ENCODE measurements at regions not wholly inside any gene's neighbourhood (a gene's known extent, or its start where the extent isn't known, plus 50 kb on each side); places are given as distances from the start of the nearest gene placed in this dataset.

- H3K27me3 ChIP-seq (replicated peaks; ENCODE audit: insufficient read depth), result no peaks in the 10 kb centered on the region
- H3K36me3 ChIP-seq, result no peaks in the 10 kb centered on the region
- intact Hi-C loops (cut with DNase I), result no loop called here
- no peak overlapping the region for H3K27ac ChIP-seq
- no peaks in the 10 kb centered on the region for H3K4me1 ChIP-seq (replicated peaks)
- no peak overlapping the region for H3K4me3 ChIP-seq
- TF ChIP-seq, protein P1, sequence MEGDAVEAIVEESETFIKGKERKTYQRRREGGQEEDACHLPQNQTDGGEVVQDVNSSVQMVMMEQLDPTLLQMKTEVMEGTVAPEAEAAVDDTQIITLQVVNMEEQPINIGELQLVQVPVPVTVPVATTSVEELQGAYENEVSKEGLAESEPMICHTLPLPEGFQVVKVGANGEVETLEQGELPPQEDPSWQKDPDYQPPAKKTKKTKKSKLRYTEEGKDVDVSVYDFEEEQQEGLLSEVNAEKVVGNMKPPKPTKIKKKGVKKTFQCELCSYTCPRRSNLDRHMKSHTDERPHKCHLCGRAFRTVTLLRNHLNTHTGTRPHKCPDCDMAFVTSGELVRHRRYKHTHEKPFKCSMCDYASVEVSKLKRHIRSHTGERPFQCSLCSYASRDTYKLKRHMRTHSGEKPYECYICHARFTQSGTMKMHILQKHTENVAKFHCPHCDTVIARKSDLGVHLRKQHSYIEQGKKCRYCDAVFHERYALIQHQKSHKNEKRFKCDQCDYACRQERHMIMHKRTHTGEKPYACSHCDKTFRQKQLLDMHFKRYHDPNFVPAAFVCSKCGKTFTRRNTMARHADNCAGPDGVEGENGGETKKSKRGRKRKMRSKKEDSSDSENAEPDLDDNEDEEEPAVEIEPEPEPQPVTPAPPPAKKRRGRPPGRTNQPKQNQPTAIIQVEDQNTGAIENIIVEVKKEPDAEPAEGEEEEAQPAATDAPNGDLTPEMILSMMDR (IDR thresholded peaks at IDR 0.05), result no peak
- no peak for TF ChIP-seq POLR2AphosphoS5 (IDR thresholded peaks at IDR 0.05)
- no peak for TF ChIP-seq POLR2A (IDR thresholded peaks at IDR 0.05)
- no peaks in the 10 kb centered on the region for H3K9me3 ChIP-seq
- 36% methylated on average over 3 of the region's 3 CpGs for WGBS
- DNase-seq (ENCODE audit: low spot score), result no peak
Observed at GRCh38 chr3:30167541-30168011, 438.8 kb upstream of the TGFBR2 start.

DNA sequence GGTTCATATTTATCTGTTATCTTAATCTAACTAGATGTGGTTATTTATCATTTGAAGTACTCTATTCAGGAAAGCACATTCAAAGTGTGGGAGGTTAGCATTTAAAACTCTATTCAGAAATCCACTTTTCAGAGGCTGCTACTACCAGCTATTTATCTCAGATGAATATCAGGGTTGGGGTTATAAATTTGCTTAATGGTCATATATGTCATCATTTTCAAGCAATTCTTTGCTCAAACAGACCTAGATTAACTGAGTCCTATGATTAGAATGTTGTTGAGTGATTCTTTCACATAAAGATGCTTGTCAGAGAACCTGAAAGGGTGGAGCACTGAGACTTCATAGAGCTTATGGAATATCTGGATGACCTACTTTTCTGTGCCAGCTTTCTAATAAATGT is 436.9 kb upstream of the TGFBR2 start:
- H3K4me1 ChIP-seq (replicated peaks), result no peaks in the 10 kb centered on the region
- intact Hi-C loops (cut with DNase I), result no loop called here
- H3K9me3 ChIP-seq, result no peaks in the 10 kb centered on the region
- DNase-seq (ENCODE audit: low spot score), result no peak
- TF ChIP-seq POLR2AphosphoS5 (IDR thresholded peaks at IDR 0.05) (no peak), POLR2A (IDR thresholded peaks at IDR 0.05) (no peak)
- TF ChIP-seq, protein P1 (IDR thresholded peaks at IDR 0.05), result no peak
- H3K4me3 ChIP-seq, result no peak overlapping the region
- H3K27ac ChIP-seq, result no peak overlapping the region
- no peaks in the 10 kb centered on the region for H3K27me3 ChIP-seq (replicated peaks; ENCODE audit: insufficient read depth)
- no peaks in the 10 kb centered on the region for H3K36me3 ChIP-seq

DNA sequence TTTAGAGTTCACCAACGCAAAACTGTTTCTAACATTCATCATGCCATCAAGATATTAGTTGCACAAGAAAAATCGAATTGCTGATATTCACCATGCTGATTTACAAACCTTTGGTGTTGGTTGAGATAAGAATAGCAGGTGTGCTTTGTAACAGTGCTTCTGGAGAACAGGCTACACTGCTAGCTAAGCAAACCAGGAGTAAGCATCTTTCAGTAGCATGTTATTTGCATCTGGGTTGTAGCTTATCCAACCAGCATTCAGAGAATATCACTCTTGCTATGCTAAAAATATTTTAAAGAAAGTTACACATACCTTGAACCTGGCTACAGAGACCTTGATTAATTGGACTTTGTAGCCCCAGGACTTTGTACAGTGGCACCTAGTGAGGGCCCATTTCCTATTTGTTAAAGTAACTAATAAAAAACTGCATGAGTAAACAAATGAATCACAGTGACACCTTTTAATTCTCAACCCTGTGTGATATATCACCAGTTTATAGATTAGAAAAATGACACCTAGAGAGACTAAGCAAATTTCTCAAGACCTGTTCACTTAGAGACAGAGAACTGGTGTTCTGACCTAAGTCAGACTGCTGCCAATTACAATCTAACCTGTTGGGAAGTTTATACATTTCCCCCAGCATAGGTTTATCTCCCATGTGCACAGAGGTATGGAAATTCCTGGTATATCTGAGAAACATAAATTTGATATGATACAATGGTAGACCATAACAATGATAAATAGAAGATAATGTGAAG is 435.5 kb upstream of the TGFBR2 start:
- Histone ChIP-seq H3K4me1 (replicated peaks) (no peaks in the 10 kb centered on the region), H3K9me3 (no peaks in the 10 kb centered on the region), H3K36me3 (no peaks in the 10 kb centered on the region), H3K27ac (no peak overlapping the region), H3K4me3 (no peak overlapping the region), H3K27me3 (replicated peaks; ENCODE audit: insufficient read depth) (no peaks in the 10 kb centered on the region)
- intact Hi-C loops (cut with DNase I), result no loop called here
- WGBS, result 81% methylated on average over 2 of the region's 2 CpGs
- no peak for DNase-seq (ENCODE audit: low spot score)
- TF ChIP-seq, protein P1 (IDR thresholded peaks at IDR 0.05), result no peak
- TF ChIP-seq POLR2A (IDR thresholded peaks at IDR 0.05) (no peak), POLR2AphosphoS5 (IDR thresholded peaks at IDR 0.05) (no peak)

GRCh38 chr3:30174357-30174756 is 432.0 kb upstream of the TGFBR2 start:
- Histone ChIP-seq H3K27me3 (replicated peaks; ENCODE audit: insufficient read depth) (no peaks in the 10 kb centered on the region), H3K9me3 (no peaks in the 10 kb centered on the region), H3K4me3 (no peak overlapping the region), H3K4me1 (replicated peaks) (no peaks in the 10 kb centered on the region), H3K27ac (no peak overlapping the region), H3K36me3 (no peaks in the 10 kb centered on the region)
- intact Hi-C loops (cut with DNase I), result no loop called here
- DNase-seq (ENCODE audit: low spot score), result no peak
- TF ChIP-seq POLR2A (IDR thresholded peaks at IDR 0.05), result no peak

DNA sequence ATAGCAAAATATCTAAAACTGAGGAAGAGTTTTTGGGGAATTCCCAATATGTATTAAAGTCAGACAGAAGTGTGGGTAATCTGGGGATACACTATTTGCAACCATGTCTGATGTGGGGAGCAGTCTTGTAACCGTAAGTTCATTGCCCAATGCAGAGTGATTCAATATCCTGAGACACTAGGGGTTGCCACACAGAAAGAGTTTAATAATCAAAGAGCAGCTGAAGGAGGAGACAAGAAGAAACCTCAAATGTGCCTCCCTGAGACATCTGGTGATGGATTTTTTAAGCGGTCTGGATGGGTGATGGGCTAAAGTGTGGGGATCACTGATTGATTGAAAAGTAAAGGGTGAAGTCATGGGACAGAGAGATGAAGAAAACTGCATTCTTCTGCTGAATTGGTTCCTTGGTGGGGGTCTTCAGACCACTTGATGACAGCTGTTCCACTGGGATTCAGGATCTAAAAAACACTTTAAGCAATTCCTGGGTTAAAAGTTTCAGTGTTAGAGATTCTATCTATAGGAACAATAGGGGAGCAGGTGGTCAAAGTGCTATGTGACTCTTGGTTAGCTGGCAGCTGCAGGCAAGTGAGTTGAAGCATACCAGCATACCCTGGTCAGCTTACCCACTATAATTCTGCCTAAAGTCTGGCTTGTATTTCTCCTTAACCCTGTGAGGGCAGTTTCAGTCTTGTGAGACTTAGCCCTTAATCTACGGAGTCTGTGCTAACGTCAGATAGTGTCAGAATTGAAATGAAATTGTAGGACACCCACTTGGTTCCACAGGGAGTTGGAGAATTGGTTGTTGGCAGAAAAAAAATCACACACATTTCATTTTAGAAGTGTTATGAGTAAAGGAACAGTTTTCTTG is 425.9 kb upstream of the TGFBR2 start:
- intact Hi-C loops (cut with DNase I), result no loop called here
- Histone ChIP-seq H3K4me1 (replicated peaks) (no peaks in the 10 kb centered on the region), H3K36me3 (no peaks in the 10 kb centered on the region), H3K27me3 (replicated peaks; ENCODE audit: insufficient read depth) (no peaks in the 10 kb centered on the region), H3K27ac (no peak overlapping the region), H3K4me3 (no peak overlapping the region), H3K9me3 (no peaks in the 10 kb centered on the region)
- no peak for TF ChIP-seq POLR2A (IDR thresholded peaks at IDR 0.05)
- no peak for TF ChIP-seq POLR2AphosphoS5 (IDR thresholded peaks at IDR 0.05)
- TF ChIP-seq, protein P1 (IDR thresholded peaks at IDR 0.05), result no peak
- no peak for DNase-seq (ENCODE audit: low spot score)
- WGBS, result 92% methylated on average over 4 of the region's 4 CpGs
